Heart right ventricle (tissue), 16 donors: ENCODE measurements at regions not wholly inside any gene's neighbourhood (a gene's known extent, or its start where the extent isn't known, plus 50 kb on each side); places are given as distances from the start of the nearest gene placed in this dataset.

Experiments
- ATAC-seq, 8 donors: fragments of 200-7000 bp; cut with Tn5 transposase; one replicate each; pipeline ENCODE4 v1.9.1; 2020; ENCODE audit warnings: mild to moderate bottlenecking in 8 of 8, moderate library complexity in 8 of 8, moderate number of reproducible peaks in 1 of 8
- DNase-seq, 2 donors: peaks; one replicate each; pipeline ENCODE4 v3.0.0-alpha.2; 2020
- H3K27ac ChIP-seq, 10 donors: fragments of 200-600 bp; sonication (generic) in 2 of 10; one replicate each; pipeline versions ENCODE4 v1.5.0 to v1.8.0; 2020 to 2022; ENCODE audit warnings: mild to moderate bottlenecking in 3 of 10
- H3K27me3 ChIP-seq, 7 donors: fragments of 200-600 bp; one replicate each; pipeline ENCODE4 v1.8.0; 2021 to 2022; ENCODE audit warnings: mild to moderate bottlenecking in 2 of 7
- H3K36me3 ChIP-seq, 9 donors: fragments of 200-600 bp; sonication (generic) in 1 of 9; one replicate each; pipeline versions ENCODE4 v1.5.0 to v1.8.0; 2020 to 2022; ENCODE audit warnings: mild to moderate bottlenecking in 2 of 9
- H3K4me1 ChIP-seq, 9 donors: fragments of 200-600 bp; sonication (generic) in 1 of 9; one replicate each; pipeline versions ENCODE4 v1.5.0 to v1.8.0; 2020 to 2022; ENCODE audit warnings: mild to moderate bottlenecking in 4 of 9
- H3K4me3 ChIP-seq, 10 donors: fragments of 200-600 bp; sonication (generic) in 2 of 10; one replicate each; pipeline versions ENCODE4 v1.5.0 to v1.8.0; 2020 to 2022; ENCODE audit warnings: mild to moderate bottlenecking in 7 of 10, moderate library complexity in 2 of 10
- H3K9me3 ChIP-seq, 11 donors: fragments of 200-600 bp in 10 of 11; sonication (generic) in 2 of 11; one replicate each; pipeline versions ENCODE4 v1.5.0 to v1.8.0; 2013 to 2022; ENCODE audit warnings: mild to moderate bottlenecking in 2 of 11, control low read depth in 1 of 11, moderate library complexity in 1 of 11
- WGBS, 2 donors: extraction: QIAGEN DNeasy Blood & Tissue Kit; methylation state at CpG; one replicate each; pipeline ENCODE4 v1.1.7; 2013; ENCODE audit warnings: inconsistent platforms in 1 of 2; 5-methylcytosine and 5-hydroxymethylcytosine counted together
- intact Hi-C, 10 donors: fragments of 100-400 bp; cut with DNase I; formaldehyde crosslinking; loops; one replicate each; pipeline versions ENCODE4 v1.11.1 to v1.14.2; 2022
- TF ChIP-seq, protein P1 (sequence below), 9 donors: fragments of 200-600 bp; sonication (generic) in 2 of 9; IDR thresholded peaks; one replicate each; pipeline versions ENCODE4 v1.5.0 to v1.8.0; 2021 to 2022; ENCODE audit warnings: antibody characterized with exemption in 9 of 9, mild to moderate bottlenecking in 5 of 9, moderate library complexity in 1 of 9
- donor health status: Arrhythmogenic right ventricular cardiomyopathy.
- donor health status: ischemic (EF 13 %, LVEDD 7.1; RV severe dilation, severe dysfunction).
- donor health status: healthy with polysubstance abuse.
- donor health status: DM: no; HTN: yes; CAD: no.
- donor health status: DM: no; HTN: no; CAD: no.
- donor health status: ischemic (EF 25% LVEDD 6.9; RV normal size, moderate dysfunction).
- donor health status: ischemic (EF 25% LVEDD 5.7; RV mildly dilated, moderate dysfunction).
- donor health status: healthy.
- donor health status: DM: yes; HTN: yes; CAD: no.
- donor health status: Ischemic cardiomyopathy.
- donor health status: ischemic (EF 35%, LVEDD 5.7; RV mildly dilated, moderate dysfunction).
- donor health status: nonischemic (EF 11% LVEDD 7.7; RV severe dilation, severe dysfunction).
- donor health status: DM: yes; HTN: yes; CAD: no.
- donor health status: PGD.
- donor health status: ischemic (EF 29% LVEDD 5.4; RV normal size, mild dysfunction).
- donor health status: nonischemic (EF 23%, LVEDD 6.1; RV moderate dilation, normal function).

- Histone ChIP-seq H3K27ac (no peak overlapping the region), H3K36me3 (no peaks in the 10 kb centered on the region), H3K4me1 (no peaks in the 10 kb centered on the region), H3K9me3 (no peaks in the 10 kb centered on the region), H3K27me3 (peaks cover 0 to 45% (median 18%) of the 10 kb centered on the region in 7 donors), H3K4me3 (no peak overlapping the region)
- 82 to 89% methylated on average over 11 to 30 of the region's 37 CpGs for WGBS, 2 donors
- DNase-seq (no peak), ATAC-seq (no peak)
- intact Hi-C loops, result loop anchor here in 1 of 10 donors (10.0 kb wide), 1 partner anchor 56 kb away; no protein-coding TSS in a partner anchor
- TF ChIP-seq, protein P1, sequence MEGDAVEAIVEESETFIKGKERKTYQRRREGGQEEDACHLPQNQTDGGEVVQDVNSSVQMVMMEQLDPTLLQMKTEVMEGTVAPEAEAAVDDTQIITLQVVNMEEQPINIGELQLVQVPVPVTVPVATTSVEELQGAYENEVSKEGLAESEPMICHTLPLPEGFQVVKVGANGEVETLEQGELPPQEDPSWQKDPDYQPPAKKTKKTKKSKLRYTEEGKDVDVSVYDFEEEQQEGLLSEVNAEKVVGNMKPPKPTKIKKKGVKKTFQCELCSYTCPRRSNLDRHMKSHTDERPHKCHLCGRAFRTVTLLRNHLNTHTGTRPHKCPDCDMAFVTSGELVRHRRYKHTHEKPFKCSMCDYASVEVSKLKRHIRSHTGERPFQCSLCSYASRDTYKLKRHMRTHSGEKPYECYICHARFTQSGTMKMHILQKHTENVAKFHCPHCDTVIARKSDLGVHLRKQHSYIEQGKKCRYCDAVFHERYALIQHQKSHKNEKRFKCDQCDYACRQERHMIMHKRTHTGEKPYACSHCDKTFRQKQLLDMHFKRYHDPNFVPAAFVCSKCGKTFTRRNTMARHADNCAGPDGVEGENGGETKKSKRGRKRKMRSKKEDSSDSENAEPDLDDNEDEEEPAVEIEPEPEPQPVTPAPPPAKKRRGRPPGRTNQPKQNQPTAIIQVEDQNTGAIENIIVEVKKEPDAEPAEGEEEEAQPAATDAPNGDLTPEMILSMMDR (IDR thresholded peaks at IDR 0.05), result no peak
Observed at GRCh38 chr22:47379037-47379436, 616.6 kb downstream of the TBC1D22A start.

DNA sequence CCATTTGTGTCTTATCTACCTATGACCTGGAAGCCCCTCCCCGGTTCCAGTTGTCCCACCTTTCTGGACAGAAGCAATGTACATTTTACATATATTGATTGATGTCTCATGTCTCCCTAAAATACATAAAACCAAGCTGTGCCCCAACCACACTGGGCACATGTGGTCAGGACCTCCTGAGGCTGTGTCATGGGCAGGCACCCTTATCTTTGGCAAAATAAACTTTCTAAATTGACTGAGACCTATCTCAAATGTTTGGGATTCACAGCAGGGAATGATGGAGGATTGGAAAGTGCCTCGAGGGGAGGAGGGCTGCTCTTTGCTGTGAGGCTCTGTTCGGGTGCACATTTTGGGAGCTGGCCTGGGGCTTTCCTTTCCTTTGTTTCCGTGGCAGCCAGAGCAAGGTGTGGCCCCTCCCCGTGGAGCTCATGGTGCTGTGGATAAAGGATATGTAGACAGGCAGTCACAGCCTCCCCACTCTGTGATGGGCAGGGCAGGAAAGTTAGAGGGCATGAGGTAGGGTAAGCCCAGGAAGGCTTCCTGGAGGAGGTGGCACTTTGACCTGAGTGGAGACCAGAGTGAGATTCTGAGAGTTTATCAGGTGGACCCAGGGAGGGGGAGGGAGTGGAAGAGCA is 615.6 kb downstream of the TBC1D22A start:
- Histone ChIP-seq H3K4me3 (no peak overlapping the region), H3K4me1 (no peaks in the 10 kb centered on the region), H3K27ac (no peak overlapping the region), H3K27me3 (peaks cover 0 to 53% (median 18%) of the 10 kb centered on the region in 7 donors), H3K36me3 (no peaks in the 10 kb centered on the region), H3K9me3 (no peaks in the 10 kb centered on the region)
- intact Hi-C loops, result loop anchor here in 1 of 10 donors (10.0 kb wide), 1 partner anchor 57 kb away; no protein-coding TSS in a partner anchor
- TF ChIP-seq, protein P1 (IDR thresholded peaks at IDR 0.05), result no peak
- ATAC-seq (no peak), DNase-seq (no peak)
- 72 to 73% methylated on average over 5 of the region's 5 CpGs for WGBS, 2 donors

GRCh38 chr22:47376901-47377505 is 614.6 kb downstream of the TBC1D22A start:
- DNase-seq, result no peak
- H3K36me3 ChIP-seq, result no peaks in the 10 kb centered on the region
- 70 to 72% methylated on average over 11 of the region's 11 CpGs for WGBS, 2 donors
- TF ChIP-seq, protein P1 (IDR thresholded peaks at IDR 0.05), result no peak
- peaks cover 0 to 57% (median 21%) of the 10 kb centered on the region in 7 donors for H3K27me3 ChIP-seq
- intact Hi-C loops, result loop anchor here in 1 of 10 donors (10.0 kb wide), 1 partner anchor 58 kb away; no protein-coding TSS in a partner anchor
- H3K9me3 ChIP-seq, result no peaks in the 10 kb centered on the region
- no peak overlapping the region for H3K4me3 ChIP-seq
- no peak overlapping the region for H3K27ac ChIP-seq
- ATAC-seq, result no peak
- no peaks in the 10 kb centered on the region for H3K4me1 ChIP-seq

GRCh38 chr22:47376322-47376700 is 613.9 kb downstream of the TBC1D22A start:
- Histone ChIP-seq H3K36me3 (no peaks in the 10 kb centered on the region), H3K4me1 (no peaks in the 10 kb centered on the region), H3K4me3 (no peak overlapping the region), H3K9me3 (no peaks in the 10 kb centered on the region), H3K27me3 (peaks cover 0 to 64% (median 28%) of the 10 kb centered on the region in 7 donors), H3K27ac (no peak overlapping the region)
- WGBS, 2 donors, result 86 to 90% methylated on average over 7 of the region's 7 CpGs
- ATAC-seq (no peak), DNase-seq (no peak)
- TF ChIP-seq, protein P1 (IDR thresholded peaks at IDR 0.05), result no peak
- intact Hi-C loops, result loop anchor here in 1 of 10 donors (10.0 kb wide), 1 partner anchor 58 kb away; no protein-coding TSS in a partner anchor
